ENCODE measurements at regions not wholly inside any gene's neighbourhood (a gene's known extent, or its start where the extent isn't known, plus 50 kb on each side); places are given as distances from the start of the nearest gene placed in this dataset.

DNA sequence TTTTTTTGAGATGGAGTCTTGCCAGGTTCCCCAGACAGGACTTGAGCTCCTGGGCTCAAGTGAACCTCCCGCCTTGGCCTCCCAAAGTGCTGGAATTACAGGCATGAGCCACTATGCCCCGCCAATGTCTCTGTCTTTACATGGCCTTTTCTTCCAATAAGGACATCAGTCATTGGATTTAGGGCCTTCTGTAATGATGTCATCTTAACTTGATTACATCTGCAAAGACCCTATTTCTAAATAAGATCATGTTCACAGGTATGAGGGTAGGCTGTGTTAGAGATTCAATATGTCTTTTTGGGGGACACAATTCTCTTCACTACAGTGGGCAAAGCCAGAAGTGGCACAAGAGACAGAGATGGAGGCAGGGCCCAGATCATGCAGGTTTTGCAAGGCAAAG, 68.1 kb downstream of the PMAIP1 start:
- no peak for DNase-seq
- Histone ChIP-seq H3K4me1 (replicated peaks in 1 of 2) (no peaks in the 10 kb centered on the region), H3K9me3 (replicated peaks in 1 of 3) (no peaks in the 10 kb centered on the region), H3K27ac (no peak overlapping the region), H3K27me3 (peaks cover 4% of the 10 kb centered on the region), H3K4me3 (no peak overlapping the region), H3K36me3 (replicated peaks in 1 of 2) (no peaks in the 10 kb centered on the region)
- TF ChIP-seq, protein P1, sequence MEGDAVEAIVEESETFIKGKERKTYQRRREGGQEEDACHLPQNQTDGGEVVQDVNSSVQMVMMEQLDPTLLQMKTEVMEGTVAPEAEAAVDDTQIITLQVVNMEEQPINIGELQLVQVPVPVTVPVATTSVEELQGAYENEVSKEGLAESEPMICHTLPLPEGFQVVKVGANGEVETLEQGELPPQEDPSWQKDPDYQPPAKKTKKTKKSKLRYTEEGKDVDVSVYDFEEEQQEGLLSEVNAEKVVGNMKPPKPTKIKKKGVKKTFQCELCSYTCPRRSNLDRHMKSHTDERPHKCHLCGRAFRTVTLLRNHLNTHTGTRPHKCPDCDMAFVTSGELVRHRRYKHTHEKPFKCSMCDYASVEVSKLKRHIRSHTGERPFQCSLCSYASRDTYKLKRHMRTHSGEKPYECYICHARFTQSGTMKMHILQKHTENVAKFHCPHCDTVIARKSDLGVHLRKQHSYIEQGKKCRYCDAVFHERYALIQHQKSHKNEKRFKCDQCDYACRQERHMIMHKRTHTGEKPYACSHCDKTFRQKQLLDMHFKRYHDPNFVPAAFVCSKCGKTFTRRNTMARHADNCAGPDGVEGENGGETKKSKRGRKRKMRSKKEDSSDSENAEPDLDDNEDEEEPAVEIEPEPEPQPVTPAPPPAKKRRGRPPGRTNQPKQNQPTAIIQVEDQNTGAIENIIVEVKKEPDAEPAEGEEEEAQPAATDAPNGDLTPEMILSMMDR (IDR thresholded peaks at IDR 0.05) = no peak
- no peak for TF ChIP-seq POLR2A (IDR thresholded peaks at IDR 0.05)
- WGBS, 4 donors = 92 to 94% (median 93%) methylated on average over 2 of the region's 2 CpGs
- intact Hi-C loops (cut with DNase I) = no loop called here

DNA sequence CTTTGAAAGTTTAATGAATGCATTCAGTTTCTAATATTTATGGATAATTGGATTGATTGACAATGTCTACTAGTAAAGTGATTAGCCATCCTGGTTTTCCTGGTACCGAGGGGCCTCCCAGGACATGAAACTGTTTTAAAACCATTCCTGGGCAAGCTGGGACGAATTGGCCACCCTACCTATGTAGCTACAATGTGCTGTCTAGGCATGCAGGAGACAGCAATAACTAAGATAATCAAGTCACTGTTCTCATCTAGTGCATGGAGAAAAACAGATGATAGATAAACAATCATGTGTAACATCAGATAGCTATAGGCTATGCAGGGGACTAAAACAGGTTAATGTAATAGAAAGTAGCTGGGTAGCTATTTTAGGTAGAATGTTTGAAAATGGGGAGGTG, 67.1 kb downstream of the PMAIP1 start:
- no peak for TF ChIP-seq POLR2A (IDR thresholded peaks at IDR 0.05)
- TF ChIP-seq, protein P1 (IDR thresholded peaks at IDR 0.05) = no peak
- no peak for DNase-seq
- H3K36me3 ChIP-seq (replicated peaks in 1 of 2) = no peaks in the 10 kb centered on the region
- no peak overlapping the region for H3K27ac ChIP-seq
- 59 to 85% (median 70%) methylated on average over 2 of the region's 2 CpGs for WGBS, 4 donors
- H3K4me3 ChIP-seq = no peak overlapping the region
- H3K9me3 ChIP-seq (replicated peaks in 1 of 3) = no peaks in the 10 kb centered on the region
- H3K27me3 ChIP-seq = peaks cover 4% of the 10 kb centered on the region
- intact Hi-C loops (cut with DNase I) = no loop called here
- no peaks in the 10 kb centered on the region for H3K4me1 ChIP-seq (replicated peaks in 1 of 2)

DNA sequence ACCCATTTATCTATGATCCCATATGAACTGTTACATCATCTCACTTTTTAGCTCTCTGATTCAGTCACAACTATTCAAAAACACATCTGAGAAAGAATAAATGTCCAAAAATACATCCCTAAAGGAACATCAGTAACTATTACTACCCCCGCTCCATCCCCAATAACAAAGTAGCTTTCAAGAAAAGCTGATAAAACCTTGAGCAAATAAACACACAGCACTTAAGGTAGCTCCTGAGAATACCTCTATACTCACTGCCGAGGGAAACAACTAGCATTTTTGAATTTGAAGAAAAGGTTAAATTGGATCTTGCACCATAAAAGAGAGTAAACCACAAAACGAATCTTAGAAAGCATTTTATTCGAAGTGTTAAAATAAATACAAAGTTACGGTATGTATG, 63.4 kb downstream of the PMAIP1 start:
- no peak overlapping the region for H3K27ac ChIP-seq
- TF ChIP-seq, protein P1 (IDR thresholded peaks at IDR 0.05) = no peak
- TF ChIP-seq POLR2A (IDR thresholded peaks at IDR 0.05) = no peak
- H3K9me3 ChIP-seq (replicated peaks in 1 of 3) = no peaks in the 10 kb centered on the region
- no peak for DNase-seq
- 61 to 67% (median 63%) methylated on average over 5 of the region's 5 CpGs for WGBS, 4 donors
- intact Hi-C loops (cut with DNase I) = no loop called here
- H3K27me3 ChIP-seq = peaks cover 4% of the 10 kb centered on the region
- no peaks in the 10 kb centered on the region for H3K36me3 ChIP-seq (replicated peaks in 1 of 2)
- no peaks in the 10 kb centered on the region for H3K4me1 ChIP-seq (replicated peaks in 1 of 2)
- H3K4me3 ChIP-seq = no peak overlapping the region

DNA sequence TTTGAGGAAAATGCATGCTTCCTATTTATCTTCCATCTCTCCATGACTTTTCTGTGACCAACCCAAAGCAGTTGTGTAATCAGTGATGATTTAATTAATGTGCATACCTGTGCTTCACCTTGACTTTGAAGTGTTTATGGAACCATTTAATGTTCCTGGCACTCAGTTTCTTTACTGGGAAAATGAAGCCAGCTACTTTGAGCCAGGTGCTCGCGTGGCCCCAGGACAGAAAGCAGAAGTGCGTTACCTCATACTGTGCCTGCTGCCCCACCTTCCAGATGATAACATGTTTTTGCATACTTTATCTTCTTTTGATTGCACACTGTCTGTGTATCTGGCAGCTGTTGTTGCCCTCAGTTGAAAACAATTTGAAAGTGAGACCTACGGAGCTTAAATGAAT, 61.3 kb downstream of the PMAIP1 start:
- Histone ChIP-seq H3K36me3 (replicated peaks in 1 of 2) (no peaks in the 10 kb centered on the region), H3K27me3 (peaks cover 4% of the 10 kb centered on the region), H3K27ac (no peak overlapping the region), H3K4me1 (replicated peaks in 1 of 2) (no peaks in the 10 kb centered on the region), H3K9me3 (replicated peaks in 1 of 3) (no peaks in the 10 kb centered on the region), H3K4me3 (no peak overlapping the region)
- 72 to 90% (median 82%) methylated on average over 4 of the region's 4 CpGs for WGBS, 4 donors
- no peak for TF ChIP-seq POLR2A (IDR thresholded peaks at IDR 0.05)
- TF ChIP-seq, protein P1 (IDR thresholded peaks at IDR 0.05) = no peak
- DNase-seq = no peak
- intact Hi-C loops (cut with DNase I) = no loop called here

Data from adrenal gland (tissue), 9 donors.